ENCODE measurements at regions not wholly inside any gene's neighbourhood (a gene's known extent, or its start where the extent isn't known, plus 50 kb on each side); places are given as distances from the start of the nearest gene placed in this dataset.

- Histone ChIP-seq H4K91ac (ENCODE audit: insufficient read depth, low read depth, low read length) (no peak overlapping the region), H2BK15ac (ENCODE audit: low read depth, low read length) (no peak overlapping the region), H3K79me1 (ENCODE audit: low read depth in 1 of 2, low read length in 2 of 2) (no peaks in the 10 kb centered on the region), H2AK9ac (replicated peaks; ENCODE audit: low read depth, low read length, poor library complexity) (no peak overlapping the region), H3K27me3 (ENCODE audit: control insufficient read depth, insufficient read depth, low read length) (no peaks in the 10 kb centered on the region), H4K5ac (ENCODE audit: low read depth, low read length) (no peak overlapping the region), H3K4me3 (ENCODE audit: insufficient read depth, low read depth, low read length) (no peak overlapping the region), H4K8ac (ENCODE audit: low read depth in 2 of 2, low read length in 2 of 2) (no peak overlapping the region), H3K4me1 (ENCODE audit: control insufficient read depth, insufficient read depth, low read length) (no peaks in the 10 kb centered on the region), H3K56ac (ENCODE audit: extremely low read depth, insufficient read depth, low read length) (no peak overlapping the region), H3K9ac (ENCODE audit: low read depth, low read length) (no peak overlapping the region), H3K23ac (ENCODE audit: low read depth, low read length) (no peak overlapping the region), H2BK120ac (ENCODE audit: low read depth, low read length) (no peak overlapping the region), H3K18ac (ENCODE audit: low read depth, low read length) (no peak overlapping the region), H2AK5ac (ENCODE audit: low read depth, low read length) (no peak overlapping the region), H2BK20ac (ENCODE audit: low read depth, low read length) (no peak overlapping the region), H3K36me3 (ENCODE audit: control insufficient read depth, insufficient read depth, low read length) (no peaks in the 10 kb centered on the region), H3K4ac (ENCODE audit: low read depth, low read length) (no peak overlapping the region), H3K27ac (ENCODE audit: insufficient read depth, low read length) (no peak overlapping the region), H3K14ac (replicated peaks; ENCODE audit: low read depth, low read length) (no peak overlapping the region), H3K9me1 (ENCODE audit: insufficient read depth, low read length) (no peaks in the 10 kb centered on the region), H2AFZ (replicated peaks; ENCODE audit: low read length, poor library complexity) (no peak overlapping the region), H3K9me3 (ENCODE audit: control insufficient read depth, insufficient read depth, low read length) (peaks cover 21% of the 10 kb centered on the region), H2BK5ac (ENCODE audit: low read depth, low read length, poor library complexity, severe bottlenecking) (no peak overlapping the region), H3K4me2 (ENCODE audit: low read depth, low read length) (no peak overlapping the region), H4K20me1 (ENCODE audit: insufficient read depth, low read length) (no peaks in the 10 kb centered on the region)
- dilution Hi-C loops (cut with HindIII; ENCODE audit: low sequenced_read_pairs, unreplicated experiment): no loop called here
- WGBS, 2 experiments (ENCODE audit: extremely low coverage in 2 of 2, insufficient read length in 1 of 2): no CpG with 5 or more reads among the region's 3 CpGs
- intact Hi-C loops (cut with micrococcal nuclease): no loop called here
- DNase-seq: no peak
- TF ChIP-seq MXI1 (IDR thresholded peaks at IDR 0.05; ENCODE audit: borderline replicate concordance, low read depth, low read length): no peak
- no peak for ATAC-seq (ENCODE audit: low read depth)
- no TSS peak for BruUV-seq (replicated peaks)
- POLR2A ChIA-PET (ENCODE audit: unreplicated experiment): no interaction called here
- CTCF ChIA-PET: no interaction called here
- in situ Hi-C loops (cut with MboI; ENCODE audit: low sequenced_read_pairs): no loop called here
Observed at GRCh38 chr16:13421726-13422125, 498.2 kb upstream of the ERCC4 start.

Data from IMR-90 (cell line).